PC-3 (cell line): ENCODE measurements at regions not wholly inside any gene's neighbourhood (a gene's known extent, or its start where the extent isn't known, plus 50 kb on each side); places are given as distances from the start of the nearest gene placed in this dataset.

Experiments used
- CTCF ChIP-seq: fragments of 300-600 bp; sonication (generic); conservative IDR thresholded peaks from 2 replicates; pipeline ENCODE4 v1.5.1; 2017; ENCODE audit warnings: antibody characterized with exemption, low read depth, mild to moderate bottlenecking, low read length
- EZH2 ChIP-seq: fragments of 300-600 bp; sonication (generic); IDR thresholded peaks from one replicate; pipeline ENCODE4 v1.6.1; 2017; ENCODE audit warnings: antibody characterized with exemption, mild to moderate bottlenecking, low read length; ENCODE audit not compliant: unreplicated experiment
- EZH2phosphoT487 ChIP-seq: fragments of 300-600 bp; sonication (generic); IDR thresholded peaks from 2 replicates; pipeline ENCODE4 v1.6.1; 2018; ENCODE audit warnings: mild to moderate bottlenecking, antibody characterized with exemption, low read length, borderline replicate concordance

- TF ChIP-seq CTCF (no peak), EZH2 (no peak), EZH2phosphoT487 (no peak)
Observed at GRCh38 chr9:75448955-75449354, 360.6 kb downstream of the OSTF1 start.
